ENCODE measurements at regions not wholly inside any gene's neighbourhood (a gene's known extent, or its start where the extent isn't known, plus 50 kb on each side); places are given as distances from the start of the nearest gene placed in this dataset.
A peak's percentile ranks its signal among the peaks of the same experiment; 100 is the strongest.

- TF ChIP-seq SMARCA4 (IDR thresholded peaks at IDR 0.05) (no peak), TFAM (CRISPR knock-in tag; conservative IDR thresholded peaks at IDR 0.05) (no peak), TAF15 (IDR thresholded peaks at IDR 0.05; ENCODE audit: low read depth, low read length) (no peak), ZNF12 (CRISPR knock-in tag; IDR thresholded peaks at IDR 0.05) (no peak), SIRT6 (IDR thresholded peaks at IDR 0.05; ENCODE audit: low read depth, low read length) (no peak), KLF1 (tag; IDR thresholded peaks at IDR 0.05) (no peak)
Observed at GRCh38 chr1:222896630-222897526, 82.0 kb downstream of the DISP1 start (continued).

- intact Hi-C loops (cut with micrococcal nuclease), result no loop called here
- H3K9me3 ChIP-seq (replicated peaks; ENCODE audit: control insufficient read depth, insufficient read depth, low read depth, low read length), result no peaks in the 10 kb centered on the region
- FAIRE-seq (no peak), DNase-seq (ENCODE audit: extremely low read depth in 1 of 4, low spot score in 3 of 4) (no peak), ATAC-seq (no peak)
- peaks cover 0 to 15% of the 10 kb centered on the region in 2 experiments; a peak in 2 of 5 replicates for H3K27me3 ChIP-seq (ENCODE audit: control insufficient read depth in 2 of 2, insufficient read depth in 2 of 2, low read length in 2 of 2)
- no peaks in the 10 kb centered on the region for H3K79me2 ChIP-seq (ENCODE audit: control insufficient read depth, insufficient read depth, low read length)
- no peaks in the 10 kb centered on the region for H4K20me1 ChIP-seq (replicated peaks; ENCODE audit: control insufficient read depth, insufficient read depth, low read length)
- H3K9me1 ChIP-seq (ENCODE audit: control insufficient read depth, insufficient read depth, low read length), result no peaks in the 10 kb centered on the region
- in situ Hi-C loops (cut with MboI), result no loop called here
- H3K4me3 ChIP-seq, result no peak overlapping the region
- no TSS peak for BruUV-seq (replicated peaks)
- WGBS (ENCODE audit: insufficient coverage, low coverage, missing lambda C conversion rate), result 0% methylated on average over 4 of the region's 4 CpGs
- no peaks in the 10 kb centered on the region for H3K36me3 ChIP-seq (ENCODE audit: control insufficient read depth, insufficient read depth, low read length)
- H3K9ac ChIP-seq (ENCODE audit: insufficient read depth in 1 of 2, low read depth in 2 of 2, low read length in 2 of 2), result no peak overlapping the region
- CTCF ChIA-PET (ENCODE audit: low intra/inter-chr PET ratio), result no interaction called here
- peak; percentile 71 for TF ChIP-seq ZNF316 (IDR thresholded peaks at IDR 0.05)
- no peak for TF ChIP-seq ZBTB33 (CRISPR knock-in tag; IDR thresholded peaks at IDR 0.05)
- TF ChIP-seq ZNF311 (CRISPR knock-in tag; IDR thresholded peaks at IDR 0.05), result no peak
- TF ChIP-seq THRAP3 (IDR thresholded peaks at IDR 0.05; ENCODE audit: borderline replicate concordance), result no peak
- peak; percentile 12; the same call in 1 of the 2 replicates for TF ChIP-seq MAFF (IDR thresholded peaks at IDR 0.05; ENCODE audit: low read length)
- TF ChIP-seq MAFK (IDR thresholded peaks at IDR 0.05; ENCODE audit: low read length), result no peak
- TF ChIP-seq C11orf30 (IDR thresholded peaks at IDR 0.05; ENCODE audit: low read depth), result peak; percentile 11; the same call in 1 of the 2 replicates
- no peak for TF ChIP-seq U2AF2 (optimal IDR thresholded peaks at IDR 0.05; ENCODE audit: low read depth, low read length)
- TF ChIP-seq ZNF395 (CRISPR knock-in tag; IDR thresholded peaks at IDR 0.05), result no peak
- TF ChIP-seq ZNF830 (CRISPR knock-in tag; IDR thresholded peaks at IDR 0.05), result no peak
- H3K4me2 ChIP-seq (ENCODE audit: insufficient read depth, low read length), result no peak overlapping the region
- H2AFZ ChIP-seq (ENCODE audit: low read depth, low read length), result no peak overlapping the region
- peaks cover 0 to 7% of the 10 kb centered on the region in 2 experiments; a peak in 1 of 5 replicates for H3K4me1 ChIP-seq (replicated peaks in 1 of 2; ENCODE audit: control insufficient read depth in 2 of 2, insufficient read depth in 2 of 2, low read length in 2 of 2)
- no peak overlapping the region for H3K27ac ChIP-seq (ENCODE audit: extremely low read depth, low read depth, low read length)
- POLR2A ChIA-PET, result no interaction called here
Observed at GRCh38 chr1:222897527-222898190, 82.8 kb downstream of the DISP1 start.
